ENCODE measurements at regions not wholly inside any gene's neighbourhood (a gene's known extent, or its start where the extent isn't known, plus 50 kb on each side); places are given as distances from the start of the nearest gene placed in this dataset.

DNA sequence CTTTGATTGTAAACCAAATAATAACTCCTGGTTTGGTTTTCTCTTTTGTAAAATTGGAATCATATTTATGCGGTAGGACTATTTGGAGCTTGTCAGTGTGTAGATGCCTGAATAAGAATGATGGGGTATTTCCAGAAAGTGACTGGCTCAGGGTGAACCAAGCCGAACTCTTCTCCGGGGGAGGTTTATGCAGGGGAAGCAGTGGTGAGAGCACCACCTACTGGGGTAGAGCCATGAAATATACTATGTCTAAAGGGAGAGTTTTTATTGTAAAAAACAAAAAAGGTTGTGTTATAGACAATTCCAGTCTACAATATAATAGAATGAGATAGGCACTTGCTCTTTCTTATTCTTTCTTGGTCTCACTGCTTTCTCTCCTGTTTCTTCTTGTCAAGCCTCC is 222.9 kb upstream of the SLC16A7 start:
- TF ChIP-seq ZNF274 (IDR thresholded peaks at IDR 0.05; ENCODE audit: low read depth, low read length): no peak
- TF ChIP-seq YY1 (IDR thresholded peaks at IDR 0.05; ENCODE audit: insufficient read depth, insufficient read length): no peak
- TF ChIP-seq SUZ12 (IDR thresholded peaks at IDR 0.05; ENCODE audit: extremely low read depth, insufficient read depth, insufficient read length): no peak

Measured in NT2/D1 (cell line).